CD4-positive, alpha-beta T cell (primary cell): ENCODE measurements at regions not wholly inside any gene's neighbourhood (a gene's known extent, or its start where the extent isn't known, plus 50 kb on each side); places are given as distances from the start of the nearest gene placed in this dataset.

Source experiments
- ATAC-seq: fragments of 200-7000 bp; cut with Tn5 transposase; one replicate; pipeline ENCODE4 v1.10.0; 2022; ENCODE audit warnings: mild to moderate bottlenecking; ENCODE audit not compliant: poor library complexity
- CTCF ChIA-PET: fragments of 350-600 bp; sonication (Branson Sonifier 250); formaldehyde crosslinking; loops from one replicate; lab custom pipeline; 2021; ENCODE audit warnings: antibody characterized with exemption, inconsistent platforms; lab: Charles Lee
- POLR2A ChIA-PET: fragments of 350-600 bp; sonication (Branson Sonifier 250); formaldehyde crosslinking; loops from one replicate; lab custom pipeline; 2021; ENCODE audit warnings: antibody characterized with exemption, inconsistent platforms; lab: Charles Lee
- DNase-seq, 14 experiments: peaks; one replicate each; pipeline ENCODE4 v3.0.0-alpha.2; 2013 to 2020; ENCODE audit warnings: mixed read lengths in 2 of 14
- H3K27ac ChIP-seq, 2 donors: one replicate each; pipeline versions ENCODE4 v1.5.1 to v1.7.0; 2013; ENCODE audit warnings: low read length in 2 of 2, low read depth in 1 of 2, mild to moderate bottlenecking in 1 of 2
- H3K27me3 ChIP-seq, 2 experiments: 1 replicate in 1 of 2; 2 replicates in 1 of 2; pipeline versions ENCODE4 v1.6.1 to v1.7.0; 2013; ENCODE audit warnings: low read length in 2 of 2, control low read depth in 1 of 2, mild to moderate bottlenecking in 1 of 2, moderate library complexity in 1 of 2; ENCODE audit not compliant: insufficient read depth in 2 of 2, control insufficient read depth in 1 of 2
- H3K36me3 ChIP-seq: one replicate; pipeline ENCODE4 v1.6.1; 2013; ENCODE audit warnings: low read length, control low read depth; ENCODE audit not compliant: insufficient read depth
- H3K4me1 ChIP-seq: one replicate; pipeline ENCODE4 v1.6.1; 2013; ENCODE audit warnings: low read length, control low read depth; ENCODE audit not compliant: insufficient read depth
- H3K4me3 ChIP-seq: one replicate; pipeline ENCODE4 v1.5.1; 2013; ENCODE audit warnings: mild to moderate bottlenecking, low read length, moderate library complexity
- H3K9me3 ChIP-seq, 2 experiments: 1 replicate in 1 of 2; 2 replicates in 1 of 2; pipeline versions ENCODE4 v1.6.1 to v1.7.0; 2013; ENCODE audit warnings: low read length in 2 of 2, mild to moderate bottlenecking in 2 of 2, control low read depth in 1 of 2, moderate library complexity in 1 of 2; ENCODE audit not compliant: control insufficient read depth in 1 of 2, insufficient read depth in 1 of 2
- H3K27ac Mint-ChIP-seq: one replicate; pipeline ENCODE4 v1.8.0; 2020; ENCODE audit warnings: mixed read lengths
- H3K27me3 Mint-ChIP-seq: one replicate; pipeline ENCODE4 v1.8.0; 2021; ENCODE audit warnings: mixed read lengths
- H3K36me3 Mint-ChIP-seq: one replicate; pipeline ENCODE4 v1.8.0; 2021; ENCODE audit warnings: low read depth, mixed read lengths
- H3K4me1 Mint-ChIP-seq: one replicate; pipeline ENCODE4 v1.8.0; 2021; ENCODE audit warnings: low read depth, mixed read lengths
- H3K4me3 Mint-ChIP-seq: one replicate; pipeline ENCODE4 v1.8.0; 2020; ENCODE audit warnings: mild to moderate bottlenecking, mixed read lengths
- H3K9me3 Mint-ChIP-seq: one replicate; pipeline ENCODE4 v1.8.0; 2020; ENCODE audit warnings: mixed read lengths
- intact Hi-C, 2 experiments: fragments of 100-400 bp; cut with DNase I in 1 of 2; cut with micrococcal nuclease in 1 of 2; formaldehyde crosslinking; loops; one replicate each; pipeline versions ENCODE4 v1.15.1 to v1.9.0; 2023 to 2025; cut with DNase I, micrococcal nuclease
- TF ChIP-seq, protein P1 (sequence below): fragments of 200-600 bp; IDR thresholded peaks from one replicate; pipeline ENCODE4 v1.8.0; 2022; ENCODE audit warnings: antibody characterized with exemption, mild to moderate bottlenecking

- H3K27me3 Mint-ChIP-seq, result peaks cover 24% of the 10 kb centered on the region
- ChIA-PET POLR2A (no interaction called here), CTCF (interaction anchor here (0.6 kb wide), 1 partner anchor 279 kb away, joined by 4 read pairs; no protein-coding TSS in a partner anchor)
- intact Hi-C loops, result no loop called here
- ATAC-seq (no peak), DNase-seq (no peak)
- TF ChIP-seq, protein P1, sequence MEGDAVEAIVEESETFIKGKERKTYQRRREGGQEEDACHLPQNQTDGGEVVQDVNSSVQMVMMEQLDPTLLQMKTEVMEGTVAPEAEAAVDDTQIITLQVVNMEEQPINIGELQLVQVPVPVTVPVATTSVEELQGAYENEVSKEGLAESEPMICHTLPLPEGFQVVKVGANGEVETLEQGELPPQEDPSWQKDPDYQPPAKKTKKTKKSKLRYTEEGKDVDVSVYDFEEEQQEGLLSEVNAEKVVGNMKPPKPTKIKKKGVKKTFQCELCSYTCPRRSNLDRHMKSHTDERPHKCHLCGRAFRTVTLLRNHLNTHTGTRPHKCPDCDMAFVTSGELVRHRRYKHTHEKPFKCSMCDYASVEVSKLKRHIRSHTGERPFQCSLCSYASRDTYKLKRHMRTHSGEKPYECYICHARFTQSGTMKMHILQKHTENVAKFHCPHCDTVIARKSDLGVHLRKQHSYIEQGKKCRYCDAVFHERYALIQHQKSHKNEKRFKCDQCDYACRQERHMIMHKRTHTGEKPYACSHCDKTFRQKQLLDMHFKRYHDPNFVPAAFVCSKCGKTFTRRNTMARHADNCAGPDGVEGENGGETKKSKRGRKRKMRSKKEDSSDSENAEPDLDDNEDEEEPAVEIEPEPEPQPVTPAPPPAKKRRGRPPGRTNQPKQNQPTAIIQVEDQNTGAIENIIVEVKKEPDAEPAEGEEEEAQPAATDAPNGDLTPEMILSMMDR, result no peak
- Histone ChIP-seq H3K4me1 (no peaks in the 10 kb centered on the region), H3K27me3 (peaks cover 0 to 6% of the 10 kb centered on the region in 2 experiments), H3K9me3 (no peaks in the 10 kb centered on the region), H3K36me3 (no peaks in the 10 kb centered on the region), H3K4me3 (no peak overlapping the region), H3K27ac (no peak overlapping the region)
- H3K4me1 Mint-ChIP-seq, result no peaks in the 10 kb centered on the region
- no peaks in the 10 kb centered on the region for H3K9me3 Mint-ChIP-seq
- H3K4me3 Mint-ChIP-seq, result no peak overlapping the region
- H3K36me3 Mint-ChIP-seq, result no peaks in the 10 kb centered on the region
- no peak overlapping the region for H3K27ac Mint-ChIP-seq
Observed at GRCh38 chr7:149642589-149642988, 130.8 kb downstream of the ZNF467 start.

DNA sequence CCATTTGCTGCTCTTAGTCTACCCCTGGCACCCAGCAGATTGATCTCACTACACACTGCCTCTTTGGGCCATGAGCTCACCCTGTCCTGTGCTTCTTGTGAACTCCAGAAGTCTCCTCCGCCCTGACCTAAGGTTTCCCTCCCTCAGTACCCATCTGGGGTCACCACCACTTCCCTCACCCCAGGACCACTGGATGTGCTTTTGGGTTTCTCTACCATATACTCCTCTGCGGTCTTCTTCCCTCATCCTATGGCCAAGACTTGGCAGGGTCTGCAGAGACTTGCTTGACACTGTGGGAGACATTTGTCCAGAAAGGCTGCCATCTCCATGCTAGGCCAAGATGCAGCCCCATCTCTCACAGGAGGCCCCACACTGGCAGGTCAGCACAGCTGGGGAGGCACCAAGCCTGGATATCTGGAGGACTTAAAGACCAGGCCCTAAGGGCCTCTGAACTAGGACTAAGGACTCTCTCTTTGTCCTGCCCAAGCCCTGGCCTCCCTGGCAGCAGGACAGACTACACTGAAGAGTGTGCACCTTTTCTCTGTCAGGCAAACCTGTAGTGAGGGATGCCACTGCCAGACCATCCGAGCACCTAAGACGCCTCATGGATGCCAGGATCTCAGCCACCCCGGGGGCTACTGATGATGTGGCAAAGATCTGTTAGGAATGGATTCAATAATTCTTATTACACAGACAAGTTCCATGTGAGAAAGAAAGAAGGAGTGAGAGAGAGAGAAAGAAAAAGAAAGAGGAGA lies 134.6 kb downstream of the ZNF467 start:
- Histone ChIP-seq H3K4me1 (no peaks in the 10 kb centered on the region), H3K36me3 (no peaks in the 10 kb centered on the region), H3K4me3 (no peak overlapping the region), H3K27ac (no peak overlapping the region), H3K9me3 (no peaks in the 10 kb centered on the region), H3K27me3 (peaks cover 5 to 13% of the 10 kb centered on the region in 2 experiments)
- ChIA-PET POLR2A (no interaction called here), CTCF (interaction anchor here (1.5 kb wide), 1 partner anchor 13 kb away, joined by 6 read pairs; no protein-coding TSS in a partner anchor)
- DNase-seq (no peak), ATAC-seq (no peak)
- intact Hi-C loops, result no loop called here
- Mint-ChIP-seq H3K36me3 (no peaks in the 10 kb centered on the region), H3K4me1 (no peaks in the 10 kb centered on the region), H3K27ac (no peak overlapping the region), H3K9me3 (no peaks in the 10 kb centered on the region), H3K4me3 (no peak overlapping the region), H3K27me3 (peaks cover 26% of the 10 kb centered on the region)
- TF ChIP-seq, protein P1, result peak; percentile 11

- no peak overlapping the region for H3K27ac ChIP-seq
- Mint-ChIP-seq H3K27ac (no peak overlapping the region), H3K9me3 (no peaks in the 10 kb centered on the region), H3K4me3 (no peak overlapping the region), H3K27me3 (peaks cover 30% of the 10 kb centered on the region), H3K36me3 (no peaks in the 10 kb centered on the region), H3K4me1 (no peaks in the 10 kb centered on the region)
- ATAC-seq (no peak), DNase-seq (no peak)
- no peaks in the 10 kb centered on the region for H3K36me3 ChIP-seq
- no peak overlapping the region for H3K4me3 ChIP-seq
- no peaks in the 10 kb centered on the region for H3K4me1 ChIP-seq
- TF ChIP-seq, protein P1, result no peak
- H3K27me3 ChIP-seq, result peaks cover 5 to 13% of the 10 kb centered on the region in 2 experiments
- ChIA-PET CTCF (interaction anchor here (1.5 kb wide), 1 partner anchor 13 kb away, joined by 6 read pairs; no protein-coding TSS in a partner anchor), POLR2A (no interaction called here)
- intact Hi-C loops, result no loop called here
- no peaks in the 10 kb centered on the region for H3K9me3 ChIP-seq
Observed at GRCh38 chr7:149637911-149638565, 135.3 kb downstream of the ZNF467 start.
